Cardiac fibroblast (primary cell): ENCODE measurements at regions not wholly inside any gene's neighbourhood (a gene's known extent, or its start where the extent isn't known, plus 50 kb on each side); places are given as distances from the start of the nearest gene placed in this dataset.

Experiments
- DNase-seq, 2 donors: peaks; one replicate each; pipeline versions ENCODE4 v3.0.0 to v3.0.0-alpha.2; 2010; ENCODE audit warnings: low read depth in 2 of 2
- H3K4me3 ChIP-seq, 2 donors: replicated peaks in 1 of 2; 1 replicate in 1 of 2; 2 replicates in 1 of 2; pipeline ENCODE4 v1.5.1; 2011; ENCODE audit warnings: low read depth in 2 of 2, low read length in 2 of 2, mild to moderate bottlenecking in 2 of 2, moderate library complexity in 1 of 2
- TF ChIP-seq, protein P1 (sequence below): IDR thresholded peaks from one replicate; pipeline ENCODE4 v1.5.1; 2011; ENCODE audit warnings: low read depth, mild to moderate bottlenecking, low read length, inconsistent platforms

DNA sequence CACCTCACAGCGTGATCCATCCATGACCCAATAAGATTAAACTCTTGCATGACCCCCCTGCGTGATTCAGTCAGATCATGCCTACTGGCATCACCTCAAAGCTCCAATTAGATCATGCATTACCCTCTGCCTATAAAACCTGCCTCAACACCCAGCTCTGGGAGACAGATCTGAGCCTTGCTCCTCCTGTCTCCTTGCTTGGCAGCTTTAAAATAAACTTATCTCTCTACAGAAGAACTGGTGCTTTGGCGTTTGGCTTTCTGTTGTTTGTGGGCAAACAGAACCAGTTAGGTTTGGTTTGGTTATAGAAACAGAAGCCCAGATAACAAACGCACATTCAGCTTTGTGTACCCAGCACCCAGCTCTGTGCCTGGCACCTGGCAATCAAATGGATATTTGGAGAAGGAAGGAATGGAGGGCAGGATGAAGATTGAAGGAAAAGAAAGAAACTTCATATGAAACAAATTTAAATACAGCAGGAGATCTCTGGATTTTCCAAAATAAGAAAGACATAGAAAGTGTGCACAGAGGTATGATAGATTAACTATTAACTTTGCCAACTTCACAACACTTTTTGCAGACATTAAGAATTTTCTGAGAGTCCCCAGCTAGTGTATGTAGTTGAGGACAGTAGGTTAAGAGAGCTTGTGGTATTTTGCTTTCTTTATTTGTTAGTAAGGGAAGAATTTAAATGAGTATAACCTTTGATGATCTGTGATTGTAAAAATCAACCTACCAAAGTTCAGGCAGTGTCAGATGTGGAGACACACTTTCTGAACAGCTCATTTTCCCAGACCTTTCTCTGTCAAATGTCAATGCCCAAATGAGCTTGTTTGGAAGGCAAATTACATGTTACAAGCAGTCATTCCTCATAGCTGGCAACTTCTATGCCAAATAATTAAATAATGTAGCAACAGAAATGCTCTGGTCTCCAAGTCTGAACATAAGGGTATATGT is 102.1 kb upstream of the ASTN2 start:
- DNase-seq, result no peak
- no peak overlapping the region for H3K4me3 ChIP-seq
- TF ChIP-seq, protein P1, sequence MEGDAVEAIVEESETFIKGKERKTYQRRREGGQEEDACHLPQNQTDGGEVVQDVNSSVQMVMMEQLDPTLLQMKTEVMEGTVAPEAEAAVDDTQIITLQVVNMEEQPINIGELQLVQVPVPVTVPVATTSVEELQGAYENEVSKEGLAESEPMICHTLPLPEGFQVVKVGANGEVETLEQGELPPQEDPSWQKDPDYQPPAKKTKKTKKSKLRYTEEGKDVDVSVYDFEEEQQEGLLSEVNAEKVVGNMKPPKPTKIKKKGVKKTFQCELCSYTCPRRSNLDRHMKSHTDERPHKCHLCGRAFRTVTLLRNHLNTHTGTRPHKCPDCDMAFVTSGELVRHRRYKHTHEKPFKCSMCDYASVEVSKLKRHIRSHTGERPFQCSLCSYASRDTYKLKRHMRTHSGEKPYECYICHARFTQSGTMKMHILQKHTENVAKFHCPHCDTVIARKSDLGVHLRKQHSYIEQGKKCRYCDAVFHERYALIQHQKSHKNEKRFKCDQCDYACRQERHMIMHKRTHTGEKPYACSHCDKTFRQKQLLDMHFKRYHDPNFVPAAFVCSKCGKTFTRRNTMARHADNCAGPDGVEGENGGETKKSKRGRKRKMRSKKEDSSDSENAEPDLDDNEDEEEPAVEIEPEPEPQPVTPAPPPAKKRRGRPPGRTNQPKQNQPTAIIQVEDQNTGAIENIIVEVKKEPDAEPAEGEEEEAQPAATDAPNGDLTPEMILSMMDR, result no peak

DNA sequence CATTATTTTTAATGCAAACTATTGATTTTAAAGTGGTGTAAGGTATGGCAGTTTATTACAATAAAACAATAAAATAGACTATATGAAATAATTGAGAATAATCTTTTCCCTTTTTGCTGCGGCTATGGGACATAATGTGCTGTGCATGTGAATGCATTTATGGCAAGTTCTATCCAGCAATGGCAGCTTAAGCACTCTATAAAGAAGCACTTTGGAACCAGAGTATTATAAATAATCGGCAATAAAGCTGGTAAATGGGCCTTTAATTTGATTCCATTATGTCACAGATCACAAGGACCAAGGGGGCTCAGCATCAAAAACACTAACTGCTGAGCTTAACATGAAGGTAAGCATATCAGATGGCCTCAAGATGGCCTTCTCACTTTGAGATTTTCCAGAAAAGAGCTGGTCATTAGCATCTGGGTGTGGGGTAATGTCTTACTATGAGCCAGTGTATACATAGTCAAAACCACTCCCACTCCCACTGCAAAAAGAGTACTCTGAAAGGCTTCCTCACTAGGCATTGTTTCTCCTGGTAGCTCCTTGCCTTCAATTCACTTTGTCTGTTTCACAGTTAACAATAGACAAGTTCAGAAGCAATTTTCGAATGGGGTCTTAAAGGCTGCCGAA is 97.1 kb upstream of the ASTN2 start:
- TF ChIP-seq, protein P1, result no peak
- DNase-seq, result no peak
- no peak overlapping the region for H3K4me3 ChIP-seq

DNA sequence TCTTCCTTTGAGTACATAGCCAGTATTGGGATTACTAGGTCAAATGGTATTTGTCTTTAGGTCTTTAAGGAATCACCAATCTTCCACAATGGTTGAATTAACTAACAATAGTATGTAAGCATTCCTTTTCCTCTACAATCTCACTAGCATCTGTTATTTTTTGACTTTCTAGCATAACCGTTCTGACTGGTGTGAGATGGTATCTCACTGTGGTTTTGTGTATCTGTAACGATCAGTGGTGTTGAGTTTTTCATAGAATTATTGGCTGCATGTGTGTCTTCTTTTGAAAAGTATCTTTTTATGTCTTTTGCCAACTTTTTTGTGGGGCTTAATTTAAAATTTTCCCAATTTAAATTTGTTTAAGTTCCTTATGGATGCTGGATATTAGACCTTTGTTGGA is 81.5 kb upstream of the ASTN2 start:
- TF ChIP-seq, protein P1, result no peak
- H3K4me3 ChIP-seq, result no peak overlapping the region
- no peak for DNase-seq

DNA sequence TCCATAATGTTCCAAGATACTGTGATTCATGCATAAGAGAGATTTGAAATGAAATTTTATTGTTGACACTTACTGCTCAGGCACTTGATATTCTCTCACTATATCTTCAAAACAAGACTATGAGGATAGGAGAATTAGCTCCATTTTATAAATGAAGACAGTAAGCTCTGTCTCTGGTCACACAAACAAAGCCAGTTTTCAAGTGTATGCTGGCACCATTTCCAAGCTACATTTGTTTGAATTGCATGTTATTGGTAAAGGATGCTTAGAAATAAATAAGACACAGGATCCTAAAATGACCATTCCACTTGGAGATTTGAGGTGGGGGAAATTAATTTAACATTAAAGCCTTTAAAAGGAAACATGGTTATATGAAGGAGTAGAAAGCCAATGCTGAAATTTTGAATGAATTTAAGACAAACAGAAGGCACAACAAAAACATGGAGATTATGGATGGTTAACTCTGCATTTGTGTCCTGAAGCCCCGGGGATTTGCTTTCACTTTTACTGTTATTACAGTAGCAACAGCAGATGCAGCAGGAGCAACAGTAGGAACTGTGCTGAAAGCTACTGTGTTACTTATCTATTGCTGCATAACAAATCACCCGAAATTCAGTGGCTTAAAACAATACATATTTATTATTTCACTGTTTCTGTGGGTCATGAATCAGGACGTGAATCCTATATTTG is 79.7 kb upstream of the ASTN2 start:
- DNase-seq, result no peak
- no peak overlapping the region for H3K4me3 ChIP-seq
- TF ChIP-seq, protein P1, result no peak

DNA sequence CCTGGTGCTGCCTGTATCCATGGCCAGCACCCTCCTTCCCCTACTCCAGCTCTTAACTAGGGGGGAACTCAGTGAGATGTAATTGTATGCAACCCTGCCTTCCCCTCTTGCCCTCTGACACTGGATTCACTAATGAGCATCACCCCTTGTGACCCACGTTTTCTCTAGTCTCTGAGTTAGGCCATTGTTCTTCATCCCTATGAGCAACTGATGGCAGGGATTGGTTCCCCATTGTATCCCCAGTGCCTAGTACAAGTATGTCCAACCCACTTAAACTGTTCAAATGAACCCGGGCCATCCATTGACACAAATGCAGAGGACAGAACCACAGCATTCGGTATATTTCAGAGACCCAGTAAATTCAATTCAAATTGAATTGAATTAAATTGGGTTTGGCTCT is 77.6 kb upstream of the ASTN2 start:
- TF ChIP-seq, protein P1, result no peak
- no peak for DNase-seq
- no peak overlapping the region for H3K4me3 ChIP-seq

DNA sequence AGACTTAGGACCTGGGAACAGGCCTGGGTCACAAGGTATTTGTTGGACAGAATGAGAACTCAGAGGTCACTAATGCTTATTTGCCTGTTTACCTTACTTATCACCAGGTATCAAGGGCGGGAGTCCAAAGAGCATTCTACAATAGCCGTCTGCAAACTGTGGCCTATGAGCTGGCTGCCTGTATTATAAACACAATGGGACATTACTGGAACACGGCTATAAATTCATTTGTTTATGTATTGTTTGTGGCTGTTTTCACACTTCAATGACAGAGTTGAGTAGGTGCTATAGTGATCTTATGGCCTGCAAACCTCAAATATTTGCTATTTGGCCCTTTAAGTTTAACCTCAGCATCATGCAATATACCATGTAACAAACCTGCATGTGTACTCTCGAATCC is 76.6 kb upstream of the ASTN2 start:
- TF ChIP-seq, protein P1, result no peak
- no peak for DNase-seq
- H3K4me3 ChIP-seq, result no peak overlapping the region
